Nephron (organoid): ENCODE measurements at regions not wholly inside any gene's neighbourhood (a gene's known extent, or its start where the extent isn't known, plus 50 kb on each side); places are given as distances from the start of the nearest gene placed in this dataset.

Experiments
- H3K27ac Mint-ChIP-seq, 3 experiments: 2 replicates each; pipeline ENCODE4 v1.8.0; 2020; ENCODE audit warnings: mixed read lengths in 3 of 3, mild to moderate bottlenecking in 2 of 3, moderate library complexity in 1 of 3
- H3K27me3 Mint-ChIP-seq: 2 replicates; pipeline ENCODE4 v1.8.0; 2021; ENCODE audit warnings: low read depth, mild to moderate bottlenecking, moderate library complexity, mixed read lengths
- H3K36me3 Mint-ChIP-seq: 2 replicates; pipeline ENCODE4 v1.8.0; 2020; ENCODE audit warnings: low read depth, mixed read lengths
- H3K4me1 Mint-ChIP-seq: 2 replicates; pipeline ENCODE4 v1.8.0; 2020; ENCODE audit warnings: mixed read lengths
- H3K4me3 Mint-ChIP-seq, 3 experiments: 2 replicates each; pipeline ENCODE4 v1.8.0; 2020; ENCODE audit warnings: mild to moderate bottlenecking in 3 of 3, mixed read lengths in 3 of 3, moderate library complexity in 2 of 3
- H3K9me3 Mint-ChIP-seq: 2 replicates; pipeline ENCODE4 v1.8.0; 2020; ENCODE audit warnings: mixed read lengths
- TF ChIP-seq, protein P1 (sequence below), 3 experiments: fragments of 200-600 bp; sonication (generic); IDR thresholded peaks; one replicate each; pipeline ENCODE4 v1.5.0; 2021; ENCODE audit warnings: antibody characterized with exemption in 3 of 3; ENCODE audit not compliant: unreplicated experiment in 3 of 3

DNA sequence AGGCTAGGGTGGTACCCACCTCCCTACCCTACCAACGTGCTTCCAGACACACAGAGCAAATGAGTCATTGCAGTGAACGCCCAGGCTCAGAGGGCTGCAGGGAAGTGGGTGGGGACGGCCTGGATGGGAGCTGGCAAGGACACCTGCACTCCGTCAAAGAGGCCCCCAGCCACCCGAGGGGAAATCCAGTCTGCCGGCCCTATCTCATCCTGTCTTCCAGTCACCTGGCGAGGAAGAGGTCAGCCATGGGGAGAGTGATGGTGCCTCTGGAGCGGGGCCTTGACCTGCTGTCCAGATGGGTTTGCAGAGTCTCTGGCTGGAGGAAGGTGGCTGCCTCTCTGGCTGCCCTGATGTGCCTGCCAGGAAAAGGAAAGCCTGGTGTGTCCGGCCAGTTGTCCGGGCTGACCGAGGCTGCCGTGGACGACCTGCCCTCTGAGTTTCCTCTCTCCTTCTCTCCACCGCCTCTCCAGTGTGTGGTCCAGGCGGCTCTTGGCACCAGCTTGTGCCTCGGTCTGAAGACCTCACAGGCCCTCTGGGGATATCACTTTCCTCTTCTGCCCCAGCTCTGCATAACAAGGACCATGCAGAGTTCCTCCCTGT is 209.7 kb upstream of the COPS8 start:
- H3K27me3 Mint-ChIP-seq: peaks cover 9% of the 10 kb centered on the region
- no peaks in the 10 kb centered on the region for H3K36me3 Mint-ChIP-seq
- peaks cover 44% of the 10 kb centered on the region for H3K4me1 Mint-ChIP-seq
- TF ChIP-seq, protein P1, sequence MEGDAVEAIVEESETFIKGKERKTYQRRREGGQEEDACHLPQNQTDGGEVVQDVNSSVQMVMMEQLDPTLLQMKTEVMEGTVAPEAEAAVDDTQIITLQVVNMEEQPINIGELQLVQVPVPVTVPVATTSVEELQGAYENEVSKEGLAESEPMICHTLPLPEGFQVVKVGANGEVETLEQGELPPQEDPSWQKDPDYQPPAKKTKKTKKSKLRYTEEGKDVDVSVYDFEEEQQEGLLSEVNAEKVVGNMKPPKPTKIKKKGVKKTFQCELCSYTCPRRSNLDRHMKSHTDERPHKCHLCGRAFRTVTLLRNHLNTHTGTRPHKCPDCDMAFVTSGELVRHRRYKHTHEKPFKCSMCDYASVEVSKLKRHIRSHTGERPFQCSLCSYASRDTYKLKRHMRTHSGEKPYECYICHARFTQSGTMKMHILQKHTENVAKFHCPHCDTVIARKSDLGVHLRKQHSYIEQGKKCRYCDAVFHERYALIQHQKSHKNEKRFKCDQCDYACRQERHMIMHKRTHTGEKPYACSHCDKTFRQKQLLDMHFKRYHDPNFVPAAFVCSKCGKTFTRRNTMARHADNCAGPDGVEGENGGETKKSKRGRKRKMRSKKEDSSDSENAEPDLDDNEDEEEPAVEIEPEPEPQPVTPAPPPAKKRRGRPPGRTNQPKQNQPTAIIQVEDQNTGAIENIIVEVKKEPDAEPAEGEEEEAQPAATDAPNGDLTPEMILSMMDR (IDR thresholded peaks at IDR 0.05; ENCODE audit: unreplicated experiment in 3 of 3): no peak
- H3K27ac Mint-ChIP-seq: no peak overlapping the region
- no peak overlapping the region for H3K4me3 Mint-ChIP-seq
- no peaks in the 10 kb centered on the region for H3K9me3 Mint-ChIP-seq

DNA sequence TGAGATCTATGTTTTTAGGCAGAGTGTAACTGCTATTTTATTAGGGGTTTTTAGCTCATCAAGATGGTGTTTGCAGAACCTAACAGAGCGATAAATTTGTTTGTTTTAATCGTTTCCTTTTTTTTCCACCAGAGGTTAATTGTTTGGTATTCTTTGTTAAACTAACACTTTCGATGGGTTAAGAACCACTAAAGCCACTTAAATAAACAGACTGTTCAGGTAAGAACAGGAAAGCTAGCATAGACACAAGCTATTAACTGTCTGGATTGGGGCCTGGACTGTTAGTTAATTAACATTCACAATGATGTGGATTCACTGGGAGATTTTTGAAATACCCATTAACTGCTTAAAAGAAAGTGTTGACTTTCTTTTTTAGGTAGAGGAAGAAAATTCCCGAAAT is 209.0 kb upstream of the COPS8 start:
- Mint-ChIP-seq H3K27ac (no peak overlapping the region), H3K9me3 (no peaks in the 10 kb centered on the region), H3K4me1 (peaks cover 40% of the 10 kb centered on the region), H3K27me3 (peaks cover 9% of the 10 kb centered on the region), H3K4me3 (no peak overlapping the region), H3K36me3 (no peaks in the 10 kb centered on the region)
- TF ChIP-seq, protein P1 (IDR thresholded peaks at IDR 0.05; ENCODE audit: unreplicated experiment in 3 of 3): no peak

DNA sequence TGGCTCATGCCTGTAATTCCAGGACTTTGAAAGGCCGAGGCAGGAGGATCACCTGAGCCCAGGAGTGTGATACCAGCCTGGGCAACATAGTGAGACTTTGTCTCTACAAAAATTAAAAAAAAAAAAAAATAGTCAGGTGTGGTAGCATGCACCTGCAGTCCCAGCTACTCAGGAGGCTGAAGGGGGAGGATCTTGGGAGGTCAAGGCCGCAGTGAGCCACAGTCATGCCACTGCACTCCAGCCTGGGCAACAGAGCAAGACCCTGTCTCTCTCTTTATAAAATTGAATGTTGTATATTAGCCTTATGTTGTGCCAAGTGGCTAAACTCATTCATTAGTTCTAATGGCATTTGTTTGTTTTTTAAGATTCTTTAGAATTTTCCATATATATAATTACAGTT is 207.7 kb upstream of the COPS8 start:
- H3K27me3 Mint-ChIP-seq: peaks cover 9% of the 10 kb centered on the region
- peaks cover 10% of the 10 kb centered on the region for H3K9me3 Mint-ChIP-seq
- peaks cover 30% of the 10 kb centered on the region for H3K4me1 Mint-ChIP-seq

DNA sequence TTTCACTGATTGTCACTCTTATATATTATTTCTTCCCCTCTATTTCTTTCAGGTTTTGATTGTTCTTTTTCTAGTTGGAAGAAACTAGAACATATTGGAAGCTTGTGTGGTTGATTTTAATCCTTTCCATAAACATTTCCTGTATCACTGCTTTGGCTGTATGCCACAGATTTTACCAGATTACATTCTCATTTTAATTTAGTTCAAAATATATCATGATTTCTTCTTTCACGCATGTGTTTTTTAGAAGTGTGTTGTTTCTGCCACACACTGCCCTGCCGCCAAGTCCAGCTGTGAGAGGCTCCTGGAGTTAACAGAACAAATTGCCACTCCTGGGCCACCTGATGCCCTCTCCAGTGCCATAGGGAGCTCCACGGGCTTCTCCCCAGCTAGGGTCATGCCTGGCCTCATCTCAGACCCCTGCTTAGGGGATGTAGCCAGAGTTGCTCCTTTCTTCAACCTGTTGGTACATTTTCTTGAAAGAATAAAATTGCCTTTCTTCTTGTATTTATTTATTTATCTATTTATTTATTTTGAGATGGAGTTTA is 206.2 kb upstream of the COPS8 start:
- no peak overlapping the region for H3K4me3 Mint-ChIP-seq
- peaks cover 17% of the 10 kb centered on the region for H3K4me1 Mint-ChIP-seq
- TF ChIP-seq, protein P1 (IDR thresholded peaks at IDR 0.05; ENCODE audit: unreplicated experiment in 3 of 3): no peak
- H3K36me3 Mint-ChIP-seq: peaks cover 12% of the 10 kb centered on the region
- H3K27me3 Mint-ChIP-seq: peaks cover 9% of the 10 kb centered on the region
- peaks cover 15% of the 10 kb centered on the region for H3K9me3 Mint-ChIP-seq
- H3K27ac Mint-ChIP-seq: no peak overlapping the region

More for the DNA sequence above, 207.7 kb upstream of the COPS8 start:
- TF ChIP-seq, protein P1 (IDR thresholded peaks at IDR 0.05; ENCODE audit: unreplicated experiment in 3 of 3): no peak
- Mint-ChIP-seq H3K36me3 (peaks cover 7% of the 10 kb centered on the region), H3K4me3 (no peak overlapping the region), H3K27ac (no peak overlapping the region)

DNA sequence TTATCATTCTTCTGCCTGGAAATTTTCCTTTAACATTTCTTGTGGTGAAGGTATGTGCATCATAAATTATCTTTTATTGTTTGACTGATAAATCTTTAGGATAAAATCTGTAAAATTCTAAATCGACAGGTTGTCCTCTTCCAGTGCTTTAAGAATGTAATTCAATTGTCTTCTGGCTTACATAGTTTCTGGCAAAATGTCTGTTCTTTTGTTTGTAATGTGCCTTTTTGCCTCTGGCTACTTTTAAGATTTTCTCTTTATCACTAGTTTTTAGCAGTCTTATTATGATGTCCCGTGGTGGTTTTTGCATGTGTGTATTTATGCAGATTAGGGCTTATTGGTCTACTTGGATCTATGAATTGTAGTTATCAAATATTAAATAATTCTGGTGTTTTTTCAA is 203.6 kb upstream of the COPS8 start:
- no peaks in the 10 kb centered on the region for H3K4me1 Mint-ChIP-seq

More for the DNA sequence above, 203.6 kb upstream of the COPS8 start:
- H3K9me3 Mint-ChIP-seq: peaks cover 15% of the 10 kb centered on the region
- H3K27me3 Mint-ChIP-seq: peaks cover 4% of the 10 kb centered on the region
- no peak overlapping the region for H3K4me3 Mint-ChIP-seq
- H3K36me3 Mint-ChIP-seq: peaks cover 12% of the 10 kb centered on the region
- H3K27ac Mint-ChIP-seq: no peak overlapping the region
- TF ChIP-seq, protein P1 (IDR thresholded peaks at IDR 0.05; ENCODE audit: unreplicated experiment in 3 of 3): no peak
